SK-N-SH treated with all-trans-retinoic acid at 6 μM for 48 hours (cell line): ENCODE measurements at regions not wholly inside any gene's neighbourhood (a gene's known extent, or its start where the extent isn't known, plus 50 kb on each side); places are given as distances from the start of the nearest gene placed in this dataset.

Source experiments
- ATAC-seq: fragments of 200-7000 bp; cut with Tn5 transposase; 3 replicates; pipeline ENCODE4 v1.9.1; 2020; ENCODE audit warnings: mild to moderate bottlenecking, moderate library complexity
- ARNTL ChIP-seq: fragments of 450-650 bp; formaldehyde crosslinking; IDR thresholded peaks from 2 replicates; pipeline ENCODE4 v1.5.0; 2020; ENCODE audit warnings: low read depth, mild to moderate bottlenecking, moderate library complexity, borderline replicate concordance
- BACH2 ChIP-seq: fragments of 250-450 bp; sonication (Bioruptor Pico); IDR thresholded peaks from 2 replicates; pipeline ENCODE4 v1.9.0; 2021; ENCODE audit warnings: mild to moderate bottlenecking, borderline replicate concordance
- CREB5 ChIP-seq: fragments of 250-450 bp; sonication (Bioruptor Pico); IDR thresholded peaks from 2 replicates; pipeline ENCODE4 v1.5.1; 2020; ENCODE audit warnings: low read depth, mild to moderate bottlenecking, moderate library complexity
- CSDC2 ChIP-seq: fragments of 250-450 bp; sonication (Bioruptor Pico); IDR thresholded peaks from 2 replicates; pipeline ENCODE4 v1.5.0; 2020; ENCODE audit warnings: mild to moderate bottlenecking, moderate library complexity
- CSRNP3 ChIP-seq: fragments of 250-450 bp; sonication (Bioruptor Pico); IDR thresholded peaks from 2 replicates; pipeline ENCODE4 v1.5.1; 2021; ENCODE audit warnings: mild to moderate bottlenecking, moderate library complexity
- ESRRG ChIP-seq: fragments of 250-450 bp; sonication (Bioruptor Pico); IDR thresholded peaks from 2 replicates; pipeline ENCODE4 v1.6.1; 2021; ENCODE audit warnings: mild to moderate bottlenecking
- GLIS3 ChIP-seq: fragments of 250-450 bp; sonication (Bioruptor Pico); IDR thresholded peaks from 2 replicates; pipeline ENCODE4 v1.5.0; 2020; ENCODE audit warnings: mild to moderate bottlenecking, moderate library complexity
- ISL1 ChIP-seq: fragments of 250-450 bp; sonication (Bioruptor Pico); IDR thresholded peaks from 2 replicates; pipeline ENCODE4 v2.1.2; 2022; ENCODE audit warnings: mild to moderate bottlenecking, moderate library complexity
- OSR1 ChIP-seq: fragments of 250-450 bp; sonication (Bioruptor Pico); IDR thresholded peaks from 2 replicates; pipeline ENCODE4 v1.8.0; 2022; ENCODE audit warnings: moderate library complexity, mild to moderate bottlenecking, inconsistent platforms
- POU6F1 ChIP-seq: fragments of 250-450 bp; sonication (Bioruptor Pico); IDR thresholded peaks from 2 replicates; pipeline ENCODE4 v1.8.0; 2021; ENCODE audit warnings: low read depth, mild to moderate bottlenecking, moderate library complexity, borderline replicate concordance
- PPARA ChIP-seq: fragments of 250-450 bp; sonication (Bioruptor Pico); IDR thresholded peaks from 2 replicates; pipeline ENCODE4 v1.5.0; 2020; ENCODE audit warnings: mild to moderate bottlenecking, borderline replicate concordance
- RARB ChIP-seq: fragments of 250-450 bp; sonication (Bioruptor Pico); IDR thresholded peaks from 2 replicates; pipeline ENCODE4 v1.8.0; 2021; ENCODE audit warnings: mild to moderate bottlenecking, moderate library complexity
- SNAI2 ChIP-seq: fragments of 250-450 bp; sonication (Bioruptor Pico); IDR thresholded peaks from 2 replicates; pipeline ENCODE4 v1.5.0; 2020; ENCODE audit warnings: mild to moderate bottlenecking, moderate library complexity
- TCF4 ChIP-seq: fragments of 250-450 bp; sonication (Bioruptor Pico); IDR thresholded peaks from 2 replicates; pipeline ENCODE4 v1.8.0; 2021; ENCODE audit warnings: mild to moderate bottlenecking, moderate library complexity, borderline replicate concordance
- TOX ChIP-seq: fragments of 250-450 bp; sonication (Bioruptor Pico); IDR thresholded peaks from 2 replicates; pipeline ENCODE4 v1.8.0; 2021; ENCODE audit warnings: mild to moderate bottlenecking, moderate library complexity, borderline replicate concordance
- TSHZ2 ChIP-seq: fragments of 250-450 bp; sonication (Bioruptor Pico); IDR thresholded peaks from 2 replicates; pipeline ENCODE4 v1.5.0; 2020; ENCODE audit warnings: mild to moderate bottlenecking, moderate library complexity
- ZC3H10 ChIP-seq: fragments of 250-450 bp; sonication (Bioruptor Pico); IDR thresholded peaks from 2 replicates; pipeline ENCODE4 v1.5.1; 2021; ENCODE audit warnings: mild to moderate bottlenecking, moderate library complexity
- ZFP3 ChIP-seq: fragments of 250-450 bp; sonication (Bioruptor Pico); IDR thresholded peaks from 2 replicates; pipeline ENCODE4 v1.5.0; 2020; ENCODE audit warnings: mild to moderate bottlenecking, moderate library complexity
- ZFP30 ChIP-seq: fragments of 450-650 bp; formaldehyde crosslinking; IDR thresholded peaks from 2 replicates; pipeline ENCODE4 v1.5.0; 2022; ENCODE audit warnings: mild to moderate bottlenecking, moderate library complexity
- ZNF565 ChIP-seq: fragments of 450-650 bp; formaldehyde crosslinking; conservative IDR thresholded peaks from 2 replicates; pipeline ENCODE4 v1.5.0; 2020; ENCODE audit warnings: low read depth, mild to moderate bottlenecking, moderate library complexity
- ZNF70 ChIP-seq: fragments of 450-650 bp; formaldehyde crosslinking; IDR thresholded peaks from 2 replicates; pipeline ENCODE4 v1.5.0; 2020; ENCODE audit warnings: mild to moderate bottlenecking, moderate library complexity
- ZNF8 ChIP-seq: fragments of 450-650 bp; formaldehyde crosslinking; IDR thresholded peaks from 2 replicates; pipeline ENCODE4 v1.5.0; 2020; ENCODE audit warnings: mild to moderate bottlenecking, moderate library complexity

- TF ChIP-seq ESRRG (no peak), ZC3H10 (CRISPR knock-in tag) (no peak), POU6F1 (CRISPR knock-in tag) (no peak), BACH2 (no peak), OSR1 (no peak), ARNTL (CRISPR knock-in tag) (no peak), ZFP30 (no peak), ZNF8 (no peak), SNAI2 (CRISPR knock-in tag) (no peak), TSHZ2 (CRISPR knock-in tag) (no peak), ZNF565 (CRISPR knock-in tag) (no peak), ZNF70 (CRISPR knock-in tag) (no peak), ZFP3 (CRISPR knock-in tag) (no peak), TOX (CRISPR knock-in tag) (no peak), TCF4 (CRISPR knock-in tag) (no peak)
- ATAC-seq: no peak
These were observed 494.8 kb upstream of the MAN1A1 start for GRCh38 chr6:119844387-119844786.

GRCh38 chr6:119842191-119842590 is 492.6 kb upstream of the MAN1A1 start:
- no peak for ATAC-seq
- TF ChIP-seq ARNTL (CRISPR knock-in tag) (no peak), ISL1 (CRISPR knock-in tag) (no peak), ESRRG (no peak), TSHZ2 (CRISPR knock-in tag) (no peak), PPARA (CRISPR knock-in tag) (no peak), RARB (CRISPR knock-in tag) (no peak), SNAI2 (CRISPR knock-in tag) (no peak), ZNF70 (CRISPR knock-in tag) (no peak), ZFP3 (CRISPR knock-in tag) (no peak), BACH2 (no peak), ZFP30 (no peak), TCF4 (CRISPR knock-in tag) (no peak), OSR1 (no peak), CSRNP3 (CRISPR knock-in tag) (no peak), GLIS3 (CRISPR knock-in tag) (no peak), ZNF8 (no peak), CREB5 (CRISPR knock-in tag) (no peak), TOX (CRISPR knock-in tag) (no peak), ZNF565 (CRISPR knock-in tag) (no peak), CSDC2 (CRISPR knock-in tag) (no peak)
